ENCODE measurements at regions not wholly inside any gene's neighbourhood (a gene's known extent, or its start where the extent isn't known, plus 50 kb on each side); places are given as distances from the start of the nearest gene placed in this dataset.

DNA sequence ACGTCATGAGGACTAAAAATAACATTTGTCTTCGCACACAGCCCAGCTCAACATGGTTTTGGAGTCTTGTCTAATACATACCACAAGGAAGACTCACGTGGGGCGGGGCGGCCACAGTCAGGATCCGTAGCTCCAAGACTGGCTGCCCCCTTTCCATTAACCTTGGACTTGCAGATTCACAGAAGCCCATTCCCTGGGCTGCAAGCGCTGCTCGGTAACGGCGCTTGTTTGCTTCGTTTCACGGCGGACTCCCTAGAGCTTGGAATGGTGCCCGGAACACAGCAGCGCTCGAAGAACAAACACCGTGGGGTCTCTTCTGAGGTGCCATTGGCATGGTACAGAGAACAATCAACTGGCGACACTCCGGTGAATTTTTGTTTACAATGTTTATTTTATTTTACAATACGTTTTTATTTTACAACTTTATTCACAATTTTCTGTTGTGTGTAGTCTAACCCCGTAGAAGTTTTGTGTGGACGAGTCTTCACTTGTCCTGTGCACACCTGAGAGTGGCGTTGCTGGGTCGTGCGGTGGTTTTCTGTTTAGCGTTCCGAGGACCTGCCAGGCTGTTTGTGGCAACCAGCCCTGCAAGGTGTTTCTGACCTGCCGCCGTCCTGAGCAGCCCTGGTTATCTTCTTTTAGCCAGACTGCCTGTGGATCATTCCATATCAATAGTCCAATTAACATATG, 126.5 kb downstream of the GALR1 start:
- no peak for TF ChIP-seq CTCF (conservative IDR thresholded peaks at IDR 0.05; ENCODE audit: low read depth, low read length)
- no peak for TF ChIP-seq EZH2 (IDR thresholded peaks at IDR 0.05; ENCODE audit: borderline replicate concordance, low read depth, low read length, poor library complexity, severe bottlenecking)
